Spleen (tissue), 3 donors: ENCODE measurements at regions not wholly inside any gene's neighbourhood (a gene's known extent, or its start where the extent isn't known, plus 50 kb on each side); places are given as distances from the start of the nearest gene placed in this dataset.

Experiments used
- POLR2A ChIP-seq, 3 donors: fragments of 450-650 bp; IDR thresholded peaks; one replicate each; pipeline ENCODE4 v1.5.1; 2017; ENCODE audit warnings: antibody characterized with exemption in 3 of 3, mild to moderate bottlenecking in 1 of 3
- POLR2AphosphoS5 ChIP-seq, 3 donors: sonication (generic); formaldehyde crosslinking; IDR thresholded peaks; one replicate each; pipeline ENCODE4 v1.5.1; 2017; ENCODE audit warnings: antibody characterized with exemption in 3 of 3

DNA sequence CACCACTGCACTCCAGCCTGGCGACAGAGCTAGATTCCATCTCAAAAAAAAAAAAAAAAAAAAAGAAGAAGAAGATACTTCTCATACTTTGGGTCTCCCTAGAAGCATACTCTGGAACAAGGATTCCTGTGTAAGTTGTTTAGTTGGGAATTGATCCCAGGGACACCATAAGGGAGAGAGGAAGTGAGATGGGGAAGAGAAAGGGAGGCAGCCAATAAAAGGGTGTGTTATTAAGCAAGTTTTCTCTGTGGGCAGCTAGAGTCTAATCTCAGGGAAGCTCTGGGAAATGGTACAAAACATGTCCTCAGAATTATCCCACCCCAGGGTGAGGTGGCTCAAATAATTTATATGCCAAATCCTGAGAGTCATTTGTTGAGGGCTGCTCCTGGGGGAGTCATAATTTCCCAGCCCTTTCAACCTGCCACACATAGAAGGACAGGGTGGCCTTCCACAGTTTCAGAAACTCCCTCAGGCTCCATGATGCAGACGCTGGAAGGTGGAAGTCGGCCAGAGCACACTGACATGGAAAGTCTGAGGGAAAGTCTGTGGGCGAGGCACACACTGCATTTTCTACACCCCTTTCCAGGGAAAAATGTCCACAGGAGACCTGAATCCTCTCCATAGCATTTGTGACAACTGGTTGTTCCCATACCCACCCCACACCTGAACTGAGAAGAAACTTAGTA, 86.4 kb upstream of the SLC4A7 start:
- TF ChIP-seq POLR2A (IDR thresholded peaks at IDR 0.05) = no peak
- TF ChIP-seq POLR2AphosphoS5 (IDR thresholded peaks at IDR 0.05) = no peak
